CD14-positive monocyte (primary cell): ENCODE measurements at regions not wholly inside any gene's neighbourhood (a gene's known extent, or its start where the extent isn't known, plus 50 kb on each side); places are given as distances from the start of the nearest gene placed in this dataset.

Source experiments
- DNase-seq, 3 donors: peaks; one replicate each; pipeline ENCODE4 v3.0.0-alpha.2; 2011 to 2022
- H2AFZ ChIP-seq: 2 replicates; pipeline ENCODE4 v1.6.0; 2012; ENCODE audit warnings: mild to moderate bottlenecking, low read depth, low read length, inconsistent platforms; ENCODE audit not compliant: insufficient read depth, poor library complexity, severe bottlenecking
- H3K27ac ChIP-seq, 2 donors: 1 replicate in 1 of 2; 2 replicates in 1 of 2; pipeline ENCODE4 v1.5.1; 2012 to 2013; ENCODE audit warnings: low read length in 2 of 2, control low read depth in 1 of 2, inconsistent platforms in 1 of 2, low read depth in 1 of 2, mild to moderate bottlenecking in 1 of 2
- H3K27me3 ChIP-seq, 2 donors: one replicate each; pipeline versions ENCODE4 v1.6.0 to v1.6.1; 2011 to 2013; ENCODE audit warnings: low read length in 2 of 2; ENCODE audit not compliant: control insufficient read depth in 2 of 2, insufficient read depth in 2 of 2
- H3K36me3 ChIP-seq, 2 donors: replicated peaks in 1 of 2; 1 replicate in 1 of 2; 2 replicates in 1 of 2; pipeline versions ENCODE4 v1.5.1 to v1.6.1; 2012 to 2013; ENCODE audit warnings: low read length in 2 of 2, control low read depth in 1 of 2, inconsistent platforms in 1 of 2, mild to moderate bottlenecking in 1 of 2; ENCODE audit not compliant: insufficient read depth in 2 of 2, control insufficient read depth in 1 of 2
- H3K4me1 ChIP-seq, 2 donors: 1 replicate in 1 of 2; 2 replicates in 1 of 2; pipeline versions ENCODE4 v1.5.1 to v1.6.1; 2012 to 2013; ENCODE audit warnings: low read length in 2 of 2, control low read depth in 1 of 2, inconsistent platforms in 1 of 2, mild to moderate bottlenecking in 1 of 2, moderate library complexity in 1 of 2; ENCODE audit not compliant: insufficient read depth in 2 of 2, control insufficient read depth in 1 of 2
- H3K4me2 ChIP-seq: replicated peaks from 2 replicates; pipeline ENCODE3; 2012; ENCODE audit warnings: low read length, moderate library complexity, mild to moderate bottlenecking; ENCODE audit not compliant: poor library complexity, severe bottlenecking; ENCODE audit errors: extremely low read depth
- H3K4me3 ChIP-seq, 3 experiments: fragments of 200-600 bp in 1 of 3; sonication (generic) in 1 of 3; replicated peaks in 1 of 3; 1 replicate in 2 of 3; 2 replicates in 1 of 3; pipeline ENCODE4 v1.5.1; 2011 to 2013; ENCODE audit warnings: low read length in 3 of 3, mild to moderate bottlenecking in 3 of 3, control low read depth in 2 of 3, low read depth in 2 of 3, inconsistent platforms in 1 of 3, moderate library complexity in 1 of 3
- H3K79me2 ChIP-seq: 2 replicates; pipeline ENCODE4 v1.6.0; 2012; ENCODE audit warnings: mild to moderate bottlenecking, control low read depth, inconsistent platforms, low read length, moderate library complexity; ENCODE audit not compliant: insufficient read depth
- H3K9ac ChIP-seq: 2 replicates; pipeline ENCODE4 v1.6.0; 2017; ENCODE audit warnings: low read length, mild to moderate bottlenecking; ENCODE audit not compliant: insufficient read depth, poor library complexity, severe bottlenecking
- H3K9me3 ChIP-seq, 2 donors: replicated peaks in 1 of 2; 1 replicate in 1 of 2; 2 replicates in 1 of 2; pipeline versions ENCODE4 v1.5.1 to v1.6.1; 2012 to 2013; ENCODE audit warnings: low read length in 2 of 2, control low read depth in 1 of 2; ENCODE audit not compliant: control insufficient read depth in 1 of 2, insufficient read depth in 1 of 2
- H4K20me1 ChIP-seq: 2 replicates; pipeline ENCODE4 v1.6.0; 2012; ENCODE audit warnings: mild to moderate bottlenecking, low read length, control low read depth, moderate library complexity; ENCODE audit not compliant: insufficient read depth
- H3K27ac Mint-ChIP-seq, 7 donors: one replicate each; pipeline ENCODE4 v1.8.0; 2020; ENCODE audit warnings: mild to moderate bottlenecking in 7 of 7, mixed read lengths in 7 of 7, moderate library complexity in 6 of 7, inconsistent platforms in 2 of 7
- H3K27me3 Mint-ChIP-seq, 3 donors: one replicate each; pipeline ENCODE4 v1.8.0; 2021 to 2022; ENCODE audit warnings: low read depth in 3 of 3, mild to moderate bottlenecking in 3 of 3, mixed read lengths in 3 of 3, moderate library complexity in 3 of 3, inconsistent platforms in 1 of 3
- H3K36me3 Mint-ChIP-seq, 2 donors: one replicate each; pipeline ENCODE4 v1.8.0; 2020; ENCODE audit warnings: mixed read lengths in 2 of 2, inconsistent platforms in 1 of 2, mild to moderate bottlenecking in 1 of 2
- H3K4me1 Mint-ChIP-seq: one replicate; pipeline ENCODE4 v1.8.0; 2020; ENCODE audit warnings: mild to moderate bottlenecking, mixed read lengths
- H3K4me3 Mint-ChIP-seq, 2 donors: one replicate each; pipeline ENCODE4 v1.8.0; 2020; ENCODE audit warnings: mild to moderate bottlenecking in 2 of 2, mixed read lengths in 2 of 2, moderate library complexity in 1 of 2
- H3K9me3 Mint-ChIP-seq, 7 donors: one replicate each; pipeline ENCODE4 v1.8.0; 2020 to 2022; ENCODE audit warnings: mixed read lengths in 7 of 7, mild to moderate bottlenecking in 6 of 7, moderate library complexity in 6 of 7, inconsistent platforms in 2 of 7
- CTCF ChIP-seq: fragments of 200-600 bp; IDR thresholded peaks from one replicate; pipeline ENCODE4 v1.8.0; 2022; ENCODE audit warnings: antibody characterized with exemption, mild to moderate bottlenecking
- WGBS: methylation state at CpG from one replicate; pipeline ENCODE4 v1.1.5; 2013; ENCODE audit warnings: missing lambda C conversion rate; ENCODE audit not compliant: insufficient coverage; 5-methylcytosine and 5-hydroxymethylcytosine counted together
- intact Hi-C, 2 donors: fragments of 100-400 bp; cut with micrococcal nuclease; formaldehyde crosslinking; loops; one replicate each; pipeline versions ENCODE4 v1.15.0 to v1.15.1; 2023

- Histone ChIP-seq H3K27me3 (no peaks in the 10 kb centered on the region), H3K9me3 (no peaks in the 10 kb centered on the region), H3K79me2 (no peaks in the 10 kb centered on the region), H3K27ac (no peak overlapping the region), H3K9ac (no peak overlapping the region), H4K20me1 (no peaks in the 10 kb centered on the region), H3K36me3 (no peaks in the 10 kb centered on the region), H3K4me1 (no peaks in the 10 kb centered on the region), H3K4me2 (no peak overlapping the region), H2AFZ (no peak overlapping the region), H3K4me3 (no peak overlapping the region)
- Mint-ChIP-seq H3K36me3 (no peaks in the 10 kb centered on the region), H3K27ac (no peak overlapping the region), H3K4me3 (no peak overlapping the region), H3K9me3 (peaks cover 3 to 11% (median 7%) of the 10 kb centered on the region in 7 donors), H3K4me1 (no peaks in the 10 kb centered on the region), H3K27me3 (no peaks in the 10 kb centered on the region)
- intact Hi-C loops = no loop called here
- DNase-seq = no peak
- TF ChIP-seq CTCF = no peak
Measured at GRCh38 chr13:76293751-76294150, 592.5 kb downstream of the KCTD12 start.

- no peak for TF ChIP-seq CTCF
- no CpG with 5 or more reads among the region's 1 CpG for WGBS
- Histone ChIP-seq H3K27ac (no peak overlapping the region), H2AFZ (no peak overlapping the region), H3K4me2 (no peak overlapping the region), H3K79me2 (no peaks in the 10 kb centered on the region), H3K4me3 (no peak overlapping the region), H3K27me3 (no peaks in the 10 kb centered on the region), H3K4me1 (no peaks in the 10 kb centered on the region), H3K9ac (no peak overlapping the region), H4K20me1 (no peaks in the 10 kb centered on the region), H3K9me3 (no peaks in the 10 kb centered on the region), H3K36me3 (no peaks in the 10 kb centered on the region)
- Mint-ChIP-seq H3K4me1 (no peaks in the 10 kb centered on the region), H3K9me3 (peaks cover 3 to 11% (median 7%) of the 10 kb centered on the region in 7 donors), H3K36me3 (no peaks in the 10 kb centered on the region), H3K4me3 (no peak overlapping the region), H3K27ac (no peak overlapping the region), H3K27me3 (no peaks in the 10 kb centered on the region)
- no peak for DNase-seq
- intact Hi-C loops = no loop called here
Measured at GRCh38 chr13:76293346-76293745, 592.9 kb downstream of the KCTD12 start.
